HG03103 (cell line): ENCODE measurements at regions not wholly inside any gene's neighbourhood (a gene's known extent, or its start where the extent isn't known, plus 50 kb on each side); places are given as distances from the start of the nearest gene placed in this dataset.
"Not testable (repeated sequence)": the region's sequence is repeated elsewhere in the genome, so short reads cannot be mapped to it uniquely, and the experiment has no call there.

Experiments
- ATAC-seq: cut with Tn5 transposase; IDR thresholded peaks from one replicate; pipeline ENCODE4 v1.9.1; 2021; ENCODE audit warnings: low read depth; ENCODE audit not compliant: unreplicated experiment

DNA sequence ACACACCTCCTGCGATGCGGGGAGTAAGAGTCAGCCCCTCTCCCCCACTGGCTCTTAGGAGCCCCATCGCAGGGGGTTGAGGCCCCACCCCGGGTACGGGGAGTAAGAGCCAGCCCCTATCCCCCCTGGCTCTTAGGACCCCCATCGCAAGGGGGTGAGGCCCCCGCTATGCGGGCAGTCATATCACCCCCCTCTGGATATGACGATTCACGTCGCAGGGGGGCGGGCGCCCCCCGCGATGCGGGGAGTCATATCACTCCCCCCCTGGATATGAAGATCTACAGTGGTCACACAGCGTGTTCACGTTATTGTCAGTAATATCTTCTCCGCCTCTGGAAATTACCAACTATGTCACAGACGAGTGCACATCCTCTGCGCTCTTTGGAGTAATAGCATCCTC, 61.1 kb downstream of the DEFB131A start:
- ATAC-seq: not testable (repeated sequence)

DNA sequence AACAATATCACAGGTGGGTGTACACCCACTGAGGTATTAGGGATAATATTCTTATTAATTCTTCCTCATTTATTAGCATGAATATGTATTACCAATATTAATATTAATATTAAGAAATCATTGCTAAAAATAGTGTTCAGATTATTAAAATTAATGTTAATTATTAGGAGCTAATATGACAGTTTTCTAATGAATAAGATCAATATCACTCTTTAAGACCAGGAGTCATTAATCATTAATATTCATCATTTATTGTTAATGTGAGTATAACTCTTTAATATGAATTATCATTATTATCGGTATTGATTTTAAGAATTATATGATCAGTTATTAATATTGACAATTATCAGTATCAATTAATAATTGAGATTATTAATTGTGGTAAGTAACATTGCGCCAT, 62.5 kb downstream of the DEFB131A start:
- ATAC-seq: not testable (repeated sequence)

- not testable (repeated sequence) for ATAC-seq
These were observed 68.7 kb downstream of the DEFB131A start for GRCh38 chr4:9512941-9513340.

GRCh38 chr4:9519631-9520030, 75.4 kb downstream of the DEFB131A start:
- ATAC-seq: not testable (repeated sequence)

GRCh38 chr4:9522903-9523302, 78.7 kb downstream of the DEFB131A start:
- ATAC-seq: not testable (repeated sequence)

GRCh38 chr4:9524406-9524805, 80.2 kb downstream of the DEFB131A start:
- not testable (repeated sequence) for ATAC-seq

DNA sequence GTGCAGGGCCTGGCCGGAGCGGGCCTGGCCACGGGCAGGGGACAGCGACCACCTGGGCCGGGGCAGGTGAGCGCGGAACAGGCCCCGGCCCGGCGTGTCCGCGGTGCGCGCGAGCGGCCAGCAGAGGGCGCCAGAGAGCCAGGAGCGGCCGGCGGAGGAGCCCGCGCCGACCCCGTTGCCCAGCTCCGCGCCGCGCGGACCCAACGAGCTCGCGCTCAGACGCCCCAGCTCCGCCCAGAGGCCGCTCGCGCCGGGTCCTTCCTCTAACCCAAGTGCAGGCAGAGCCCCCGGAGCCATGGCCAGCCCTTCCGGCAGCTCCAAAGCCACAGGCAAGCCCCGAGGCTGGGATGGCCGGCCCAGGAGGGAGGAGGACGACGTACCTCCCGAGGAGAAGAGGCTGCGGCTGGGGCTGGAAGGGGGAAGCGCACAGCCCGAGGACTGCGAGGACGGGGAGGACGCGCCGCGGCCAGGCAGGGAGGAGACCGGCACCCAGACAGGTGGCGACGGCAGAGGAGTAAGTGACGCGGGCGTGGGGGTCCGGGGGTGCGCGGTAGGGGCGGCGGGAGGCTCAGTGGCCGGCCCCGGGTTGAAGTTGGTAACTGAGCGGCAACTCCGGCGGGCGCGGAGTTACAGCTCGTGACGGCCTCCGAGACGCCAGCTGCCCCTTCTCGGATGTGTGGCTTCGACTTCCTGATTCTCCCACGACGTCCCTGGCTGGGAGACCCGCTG, 88.1 kb downstream of the DEFB131A start:
- ATAC-seq: not testable (repeated sequence)

GRCh38 chr4:9532863-9533192, 88.6 kb downstream of the DEFB131A start:
- not testable (repeated sequence) for ATAC-seq

- not testable (repeated sequence) for ATAC-seq
These were observed 92.9 kb downstream of the DEFB131A start for GRCh38 chr4:9537101-9537500.

DNA sequence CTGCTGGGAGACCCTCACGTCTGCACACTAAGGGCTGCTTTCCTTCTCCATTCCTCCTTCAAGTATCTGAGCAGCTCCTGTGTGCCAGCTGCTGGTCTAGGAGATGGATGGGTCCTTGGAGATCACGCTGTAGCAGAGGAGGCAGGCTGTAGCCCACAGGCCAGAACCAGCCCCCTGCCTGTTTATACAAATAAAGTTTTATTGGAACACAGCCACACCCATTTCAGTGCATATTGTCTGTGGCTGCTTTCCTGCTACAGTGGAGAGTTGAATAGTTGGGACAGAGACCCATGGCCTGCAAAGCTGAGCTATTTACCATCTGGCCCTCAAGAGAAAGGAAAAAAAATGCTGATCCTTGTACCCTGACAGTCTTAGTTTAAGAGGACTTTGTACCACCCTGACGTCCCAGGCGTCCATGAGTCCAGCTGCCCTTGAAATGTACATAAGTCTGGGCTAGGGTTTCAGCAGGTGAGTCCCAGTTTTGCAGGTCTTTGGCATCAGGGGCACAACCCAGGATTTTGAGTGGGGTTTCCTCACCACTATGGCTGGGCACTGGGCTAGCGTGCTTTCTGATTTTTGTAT, 95.8 kb downstream of the DEFB131A start:
- not testable (repeated sequence) for ATAC-seq

DNA sequence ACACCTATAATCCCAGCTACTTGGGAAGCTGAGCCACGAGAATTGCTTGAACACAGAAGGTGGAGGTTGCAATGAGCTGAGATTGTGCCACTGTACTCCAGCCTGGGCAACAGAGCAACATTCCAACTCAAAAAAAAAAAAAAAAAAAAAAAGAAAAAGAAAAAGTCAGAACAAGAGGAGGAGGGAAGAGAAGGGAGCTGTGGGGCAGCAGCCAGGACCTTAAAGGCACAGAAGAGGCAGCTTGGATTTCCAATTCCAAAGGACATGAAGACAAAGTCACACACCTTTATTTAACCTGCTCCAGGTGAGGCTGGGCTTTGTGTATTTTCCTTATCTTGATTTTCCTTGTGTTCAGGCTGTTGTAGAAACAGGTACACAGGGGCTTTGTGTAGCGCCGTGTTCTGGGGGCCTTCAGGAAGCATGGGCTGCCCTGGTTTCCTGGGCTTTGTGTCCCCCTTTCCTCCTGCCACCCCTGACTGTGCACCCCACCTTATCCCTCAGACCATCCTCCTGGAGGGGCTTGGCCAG, 97.2 kb downstream of the DEFB131A start:
- ATAC-seq: not testable (repeated sequence)

GRCh38 chr4:9544851-9545250, 100.6 kb downstream of the DEFB131A start:
- not testable (repeated sequence) for ATAC-seq

GRCh38 chr4:9547470-9547869, 103.3 kb downstream of the DEFB131A start:
- ATAC-seq: not testable (repeated sequence)

DNA sequence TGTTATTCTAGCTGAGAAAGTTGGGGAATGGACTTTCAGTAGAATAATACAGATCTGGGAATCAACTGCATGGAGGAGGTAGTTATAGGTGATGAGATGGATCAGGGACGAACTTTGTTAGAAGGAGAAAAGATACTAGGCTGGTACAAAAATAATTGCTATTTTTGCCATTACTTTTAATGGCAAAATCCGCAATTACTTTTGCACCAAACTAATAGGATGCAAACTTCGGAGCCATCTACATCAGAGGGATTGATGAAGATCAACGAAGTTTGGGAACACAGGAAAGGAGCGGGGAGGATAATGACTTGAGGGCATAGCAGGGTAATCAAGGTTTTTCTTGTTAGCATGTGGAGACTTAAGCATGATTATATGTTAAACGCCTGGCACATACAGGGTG, 111.9 kb downstream of the DEFB131A start:
- not testable (repeated sequence) for ATAC-seq

GRCh38 chr4:9577869-9578268, 133.7 kb downstream of the DEFB131A start:
- not testable (repeated sequence) for ATAC-seq

- ATAC-seq: not testable (repeated sequence)
These were observed 138.7 kb downstream of the DEFB131A start for GRCh38 chr4:9582880-9583279.

GRCh38 chr4:9592010-9592409, 147.8 kb downstream of the DEFB131A start:
- no peak for ATAC-seq

DNA sequence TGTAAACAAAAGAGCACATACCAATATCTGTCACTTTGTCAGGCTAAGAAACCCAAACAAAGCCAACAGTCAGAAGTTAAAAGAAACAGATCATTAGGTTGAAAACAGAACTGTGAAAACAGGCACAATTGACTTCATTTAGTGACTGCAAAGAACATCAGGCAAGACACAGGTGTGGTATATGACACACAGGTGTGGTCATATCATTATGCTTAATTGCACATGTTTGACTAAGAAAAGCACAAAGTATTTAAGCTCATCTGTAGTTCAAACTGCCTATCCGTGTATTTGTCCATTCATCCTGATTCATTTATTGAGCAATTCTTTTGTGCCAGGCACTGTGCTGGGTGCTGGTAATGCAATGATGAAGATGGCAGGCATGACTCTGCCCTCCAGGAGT, 150.7 kb downstream of the DEFB131A start:
- no peak for ATAC-seq

GRCh38 chr4:9595531-9595930, 151.3 kb downstream of the DEFB131A start:
- not testable (repeated sequence) for ATAC-seq

DNA sequence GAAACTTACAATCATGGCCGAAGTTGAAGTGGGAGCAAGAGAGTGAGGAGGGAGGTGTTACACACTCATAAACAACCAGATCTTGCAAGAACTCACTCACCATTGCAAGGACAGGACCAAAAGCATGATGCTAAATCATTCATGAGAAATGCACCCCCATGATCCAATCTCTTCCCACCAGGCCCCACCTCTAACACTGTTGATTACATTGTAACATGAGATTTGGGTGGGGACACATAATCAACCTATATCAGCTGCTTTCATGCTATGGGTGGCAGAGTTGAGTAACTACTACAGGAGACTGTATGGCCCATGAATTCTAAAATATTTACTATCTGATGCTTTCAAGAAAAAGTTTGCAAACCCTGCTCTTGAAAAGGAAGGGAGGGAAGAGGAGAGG, 155.1 kb downstream of the DEFB131A start:
- no peak for ATAC-seq

DNA sequence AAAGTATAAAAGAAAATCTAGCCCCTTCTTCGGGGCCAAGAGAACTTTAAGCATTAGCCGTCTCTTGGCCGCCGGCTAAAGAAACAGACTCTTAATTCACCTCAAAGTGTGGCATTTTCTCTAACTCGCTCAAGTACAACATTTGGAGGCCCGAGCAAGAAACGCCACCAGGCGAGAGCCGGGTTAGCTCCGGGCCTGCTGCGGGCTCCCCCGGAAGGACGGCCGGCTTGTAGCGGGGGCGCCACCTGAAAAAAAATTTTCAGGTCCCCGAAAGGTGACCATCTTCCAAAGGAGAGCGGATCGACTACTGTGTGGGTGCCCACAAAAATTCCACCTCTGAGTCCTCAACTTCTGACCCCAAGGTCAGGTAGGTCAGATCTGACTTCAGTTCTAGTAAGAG, 156.0 kb downstream of the DEFB131A start:
- no peak for ATAC-seq

GRCh38 chr4:9602389-9602914, 158.2 kb downstream of the DEFB131A start:
- no peak for ATAC-seq
